ENCODE measurements at regions not wholly inside any gene's neighbourhood (a gene's known extent, or its start where the extent isn't known, plus 50 kb on each side); places are given as distances from the start of the nearest gene placed in this dataset.

GRCh38 chr13:67651908-67652465, 421.9 kb upstream of the PCDH9 start:
- Histone ChIP-seq H3K27me3 (no peaks in the 10 kb centered on the region), H3K9me3 (no peaks in the 10 kb centered on the region), H3K36me3 (no peaks in the 10 kb centered on the region), H3K4me3 (no peak overlapping the region), H3K4me1 (no peaks in the 10 kb centered on the region), H3K27ac (no peak overlapping the region)
- no peak for DNase-seq (ENCODE audit: low spot score in 2 of 2)
- WGBS, 2 donors, result 23 to 36% methylated on average over 3 of the region's 3 CpGs
- no peak for TF ChIP-seq CTCF (IDR thresholded peaks at IDR 0.05)
- no peak for TF ChIP-seq EP300 (IDR thresholded peaks at IDR 0.05)
- no peak for TF ChIP-seq POLR2A (IDR thresholded peaks at IDR 0.05)

GRCh38 chr13:67650471-67650870, 420.3 kb upstream of the PCDH9 start:
- Histone ChIP-seq H3K27ac (no peak overlapping the region), H3K27me3 (no peaks in the 10 kb centered on the region), H3K4me1 (no peaks in the 10 kb centered on the region), H3K36me3 (no peaks in the 10 kb centered on the region), H3K9me3 (no peaks in the 10 kb centered on the region), H3K4me3 (no peak overlapping the region)
- WGBS, 2 donors, result 86 to 94% methylated on average over 1 of the region's 1 CpG
- DNase-seq (ENCODE audit: low spot score in 2 of 2), result no peak
- TF ChIP-seq POLR2A (IDR thresholded peaks at IDR 0.05) (no peak), CTCF (IDR thresholded peaks at IDR 0.05) (no peak), EP300 (IDR thresholded peaks at IDR 0.05) (no peak)

- Histone ChIP-seq H3K4me1 (no peaks in the 10 kb centered on the region), H3K9me3 (no peaks in the 10 kb centered on the region), H3K36me3 (no peaks in the 10 kb centered on the region), H3K27me3 (no peaks in the 10 kb centered on the region), H3K4me3 (no peak overlapping the region), H3K27ac (no peak overlapping the region)
- TF ChIP-seq CTCF (IDR thresholded peaks at IDR 0.05) (no peak), POLR2A (IDR thresholded peaks at IDR 0.05) (no peak), EP300 (IDR thresholded peaks at IDR 0.05) (no peak)
- WGBS, 2 donors, result 76 to 77% methylated on average over 4 of the region's 4 CpGs
- no peak for DNase-seq (ENCODE audit: low spot score in 2 of 2)
These were observed 415.8 kb upstream of the PCDH9 start for GRCh38 chr13:67645874-67646467.

- H3K27ac ChIP-seq, result no peak overlapping the region
- no peaks in the 10 kb centered on the region for H3K36me3 ChIP-seq
- H3K4me1 ChIP-seq, result no peaks in the 10 kb centered on the region
- TF ChIP-seq CTCF (IDR thresholded peaks at IDR 0.05), result no peak
- no peak for TF ChIP-seq POLR2A (IDR thresholded peaks at IDR 0.05)
- no peak for TF ChIP-seq EP300 (IDR thresholded peaks at IDR 0.05)
- DNase-seq (ENCODE audit: low spot score in 2 of 2), result no peak
- no peaks in the 10 kb centered on the region for H3K27me3 ChIP-seq
- H3K4me3 ChIP-seq, result no peak overlapping the region
- H3K9me3 ChIP-seq, result no peaks in the 10 kb centered on the region
- WGBS, 2 donors, result 59 to 70% methylated on average over 1 of the region's 1 CpG
These were observed 413.4 kb upstream of the PCDH9 start for GRCh38 chr13:67643516-67644055.

- DNase-seq (ENCODE audit: low spot score in 2 of 2), result no peak
- no peaks in the 10 kb centered on the region for H3K4me1 ChIP-seq
- TF ChIP-seq CTCF (IDR thresholded peaks at IDR 0.05) (no peak), EP300 (IDR thresholded peaks at IDR 0.05) (no peak), POLR2A (IDR thresholded peaks at IDR 0.05) (no peak)
- H3K4me3 ChIP-seq, result no peak overlapping the region
- H3K27ac ChIP-seq, result no peak overlapping the region
- no peaks in the 10 kb centered on the region for H3K27me3 ChIP-seq
- no peaks in the 10 kb centered on the region for H3K9me3 ChIP-seq
- H3K36me3 ChIP-seq, result no peaks in the 10 kb centered on the region
These were observed 412.5 kb upstream of the PCDH9 start for GRCh38 chr13:67642657-67643056.
